HG02943 (cell line): ENCODE measurements at regions not wholly inside any gene's neighbourhood (a gene's known extent, or its start where the extent isn't known, plus 50 kb on each side); places are given as distances from the start of the nearest gene placed in this dataset.

ENCODE experiments used
- ATAC-seq: cut with Tn5 transposase; IDR thresholded peaks from one replicate; pipeline ENCODE4 v1.9.1; 2021; ENCODE audit warnings: mild to moderate bottlenecking, low read depth, moderate library complexity; ENCODE audit not compliant: unreplicated experiment

DNA sequence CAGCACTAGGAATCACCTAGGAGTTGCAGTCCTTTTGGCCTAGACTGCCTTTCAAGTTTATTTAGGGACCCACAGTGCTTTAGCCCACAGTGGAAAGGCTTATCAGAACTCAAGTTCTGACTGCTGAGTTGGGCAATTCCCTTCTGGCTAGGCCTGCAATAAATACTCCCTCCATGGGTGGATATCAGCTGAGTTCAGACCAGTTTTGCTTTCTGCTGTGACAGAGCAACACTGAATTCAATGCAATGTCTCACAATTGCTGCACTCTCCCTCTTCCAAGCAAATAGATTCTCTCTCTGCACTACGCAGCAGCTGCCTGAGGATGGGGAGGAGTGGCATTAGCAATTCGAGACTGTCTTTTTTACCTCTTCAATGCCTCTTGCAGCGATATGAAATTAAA lies 1153.3 kb downstream of the SORCS1 start:
- ATAC-seq: no peak

DNA sequence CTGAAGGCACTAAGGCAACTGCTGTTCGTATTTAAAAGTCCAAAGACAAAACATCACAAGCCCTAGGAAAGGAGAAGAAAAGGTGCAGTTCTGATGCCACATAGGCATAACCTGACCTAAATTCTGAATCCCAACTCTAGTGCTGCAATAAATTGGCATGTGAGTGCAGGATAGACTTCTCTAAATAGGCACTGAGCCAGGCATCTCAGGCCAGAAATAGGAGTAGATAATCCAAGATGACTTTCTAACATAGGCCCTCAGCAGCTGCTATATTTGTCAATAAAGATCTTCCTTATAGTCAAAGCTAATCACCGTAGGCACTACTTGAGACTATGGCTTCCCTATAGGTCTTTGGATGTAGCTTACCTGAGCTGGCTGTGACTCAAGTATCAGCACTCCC lies 1163.8 kb downstream of the SORCS1 start:
- no peak for ATAC-seq

DNA sequence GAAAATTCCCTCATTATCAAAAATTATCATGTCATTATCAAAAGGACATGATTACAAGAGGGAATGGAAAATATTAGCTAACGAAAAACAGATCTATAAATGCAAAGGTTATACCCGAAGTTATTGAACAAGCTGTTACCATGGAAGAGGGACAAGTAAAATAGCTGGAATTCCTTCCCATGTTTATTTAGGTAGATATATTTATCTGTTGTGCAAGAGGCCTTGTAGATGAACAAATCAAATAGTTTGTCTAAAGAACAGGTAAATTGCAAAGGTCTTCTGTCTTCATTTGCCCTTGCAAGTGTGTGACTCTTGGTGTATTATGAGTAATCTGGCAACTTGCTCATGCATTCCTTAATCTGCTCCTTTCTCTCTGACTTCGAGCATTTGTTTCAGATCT lies 1170.9 kb downstream of the SORCS1 start:
- ATAC-seq: no peak

DNA sequence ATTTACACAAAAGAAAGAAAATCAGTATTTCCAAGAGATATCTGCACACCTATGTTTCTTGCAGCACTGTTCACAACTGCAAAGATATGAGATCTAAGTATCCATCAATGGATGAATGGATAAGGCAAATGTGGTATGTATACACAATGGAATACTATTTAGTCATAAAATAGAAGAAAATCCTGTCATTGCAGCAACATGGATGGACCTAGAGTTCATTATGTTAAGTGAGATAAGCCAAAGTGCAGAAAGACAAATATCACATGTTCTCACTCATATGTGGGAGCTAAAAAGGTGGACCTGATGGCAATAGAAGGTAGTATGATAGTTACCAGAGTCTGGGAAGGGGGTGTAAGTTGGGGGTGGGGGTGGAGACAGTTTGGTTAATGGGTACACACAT lies 1171.6 kb downstream of the SORCS1 start:
- ATAC-seq: no peak

DNA sequence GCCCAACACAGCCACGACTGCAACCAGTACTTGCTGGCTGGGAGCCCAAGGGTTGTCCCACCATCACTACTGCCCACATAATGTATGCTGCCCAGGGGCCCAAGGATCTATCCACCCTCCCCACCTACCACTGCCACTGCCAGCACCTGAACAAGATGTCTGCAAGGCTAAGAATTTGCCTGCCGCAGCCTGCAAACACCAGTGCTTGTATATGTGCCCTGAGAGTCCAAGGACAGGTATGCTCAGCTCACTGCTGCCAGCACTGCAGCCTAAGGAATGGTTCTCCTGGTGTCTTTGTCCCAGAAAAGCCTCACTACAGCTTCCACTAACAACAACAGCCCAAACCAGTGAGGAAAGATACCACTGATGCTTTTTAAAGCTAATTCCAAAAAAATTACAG lies 1174.0 kb downstream of the SORCS1 start:
- no peak for ATAC-seq

DNA sequence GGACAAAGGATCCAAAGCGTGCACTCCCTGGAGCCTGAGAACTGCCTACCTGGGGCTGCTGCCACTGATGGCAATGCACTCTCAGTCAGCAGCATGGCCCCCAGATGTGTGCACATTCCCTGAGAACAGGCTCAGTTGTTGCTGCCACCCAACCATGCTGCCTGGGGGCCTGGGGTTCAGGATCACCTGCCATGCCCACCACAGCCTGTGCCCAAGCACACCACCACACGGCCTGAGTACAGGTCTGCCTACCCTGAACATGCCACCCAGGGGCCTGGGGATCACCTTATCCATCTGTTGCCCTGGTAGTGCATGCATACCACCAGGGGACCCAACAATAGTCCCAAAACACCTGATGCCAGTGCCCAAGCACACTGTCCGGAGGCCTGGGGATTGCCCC lies 1174.5 kb downstream of the SORCS1 start:
- no peak for ATAC-seq

DNA sequence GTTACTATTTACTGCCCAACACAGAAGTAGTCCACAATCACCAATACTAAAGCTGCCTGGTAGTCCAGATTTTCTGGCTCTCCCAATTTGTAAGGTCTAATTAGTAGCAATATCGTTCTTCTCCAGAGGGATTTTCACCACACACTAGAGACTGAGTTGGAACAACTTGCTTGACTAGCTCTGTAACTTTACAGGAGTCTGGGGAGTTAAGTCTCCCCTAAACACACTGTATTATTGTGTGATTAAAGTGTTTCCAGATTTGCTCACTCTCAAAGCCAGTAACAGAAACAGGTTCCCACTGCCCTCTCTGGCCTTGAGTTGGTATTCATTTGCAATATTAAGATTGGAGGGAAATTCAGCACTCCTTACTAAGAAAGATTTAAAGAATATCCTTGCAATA lies 1175.7 kb downstream of the SORCS1 start:
- no peak for ATAC-seq

DNA sequence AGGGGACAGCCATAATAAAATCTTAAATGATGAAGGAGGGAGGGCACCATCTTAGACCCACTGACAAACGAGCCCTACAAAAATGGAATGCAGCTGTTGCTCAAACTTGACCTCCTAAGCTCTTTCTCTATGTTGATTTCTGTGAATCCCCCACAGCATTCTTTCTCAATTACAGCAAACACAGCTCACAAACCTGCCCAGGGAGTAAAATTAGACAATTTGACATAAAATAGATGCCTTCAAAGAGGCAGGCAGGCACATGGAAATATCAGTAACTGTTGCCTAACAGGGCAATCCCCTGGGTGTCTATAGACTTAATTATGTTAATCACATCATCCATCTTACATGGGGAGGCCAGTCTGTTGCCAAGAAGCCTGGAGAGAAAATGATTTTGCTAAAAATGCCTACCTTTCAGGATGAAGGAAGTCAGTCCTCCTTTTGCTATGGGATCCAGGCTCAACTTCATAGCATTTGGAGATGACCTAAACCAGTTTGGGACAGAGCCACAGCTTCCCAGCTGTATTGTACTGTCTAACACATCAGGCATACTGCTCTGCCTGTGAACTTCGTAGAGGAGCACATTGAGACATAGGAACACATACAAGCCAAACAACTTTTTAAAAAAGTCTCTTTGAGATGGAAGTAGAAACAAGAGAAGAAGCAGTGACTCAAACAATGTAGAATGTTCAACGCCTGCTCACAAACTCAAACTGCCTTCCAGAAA lies 1177.4 kb downstream of the SORCS1 start:
- ATAC-seq: no peak

DNA sequence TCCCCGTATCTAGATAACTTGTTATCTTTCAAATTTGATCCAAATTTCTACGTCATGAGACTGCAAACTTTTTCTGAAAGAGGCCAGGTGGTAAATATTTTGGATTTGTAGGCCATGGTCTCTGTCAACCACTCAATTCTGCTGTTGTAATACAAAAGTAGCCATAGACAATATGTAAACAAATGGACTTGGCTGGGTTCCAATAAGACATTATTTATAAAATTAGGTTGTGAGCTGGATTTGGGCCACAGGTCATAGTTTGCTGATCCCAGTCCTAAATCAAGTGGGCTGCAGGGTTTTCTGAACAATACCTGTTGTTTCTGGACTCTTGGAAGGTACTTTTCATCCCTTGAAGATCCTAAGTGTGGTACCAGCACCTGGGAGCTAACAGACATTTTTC lies 1178.0 kb downstream of the SORCS1 start:
- no peak for ATAC-seq

DNA sequence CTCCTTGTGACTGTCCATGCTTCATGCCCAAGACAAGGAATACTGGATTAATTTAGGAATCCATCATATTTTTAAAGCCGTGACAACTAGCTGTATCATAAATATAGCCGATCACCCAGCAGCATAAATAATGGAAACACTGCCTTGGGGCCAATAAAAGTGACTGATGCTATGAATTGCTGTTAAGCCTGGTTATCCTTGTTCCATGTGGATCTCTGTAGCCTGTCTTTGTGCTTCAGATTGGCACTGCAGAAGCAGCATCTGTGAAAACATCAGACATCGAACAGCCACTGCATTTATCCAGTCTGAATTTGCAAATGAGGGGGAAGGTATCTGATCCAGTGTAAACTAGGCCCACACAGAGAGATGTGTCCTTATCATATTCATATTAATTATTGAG lies 1181.8 kb downstream of the SORCS1 start:
- ATAC-seq: no peak

DNA sequence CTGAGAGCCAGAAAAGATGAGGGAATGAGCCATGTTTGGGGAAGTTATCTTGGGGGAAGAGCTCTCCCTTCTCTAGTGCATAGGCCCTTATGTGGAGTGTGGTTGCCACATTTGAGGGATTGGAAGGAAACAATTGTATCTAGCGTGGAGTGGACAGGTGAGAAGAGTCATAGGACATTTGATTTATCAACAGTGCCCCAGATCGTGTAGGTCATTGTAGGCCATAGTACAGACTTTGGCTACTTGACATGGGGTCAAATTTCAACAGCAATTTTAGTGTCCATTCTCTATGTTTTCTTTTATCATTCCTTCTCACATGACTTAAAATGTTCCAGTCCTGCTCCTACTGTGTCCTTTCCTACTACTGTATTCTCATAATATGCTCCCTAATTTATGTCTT lies 1182.8 kb downstream of the SORCS1 start:
- no peak for ATAC-seq

DNA sequence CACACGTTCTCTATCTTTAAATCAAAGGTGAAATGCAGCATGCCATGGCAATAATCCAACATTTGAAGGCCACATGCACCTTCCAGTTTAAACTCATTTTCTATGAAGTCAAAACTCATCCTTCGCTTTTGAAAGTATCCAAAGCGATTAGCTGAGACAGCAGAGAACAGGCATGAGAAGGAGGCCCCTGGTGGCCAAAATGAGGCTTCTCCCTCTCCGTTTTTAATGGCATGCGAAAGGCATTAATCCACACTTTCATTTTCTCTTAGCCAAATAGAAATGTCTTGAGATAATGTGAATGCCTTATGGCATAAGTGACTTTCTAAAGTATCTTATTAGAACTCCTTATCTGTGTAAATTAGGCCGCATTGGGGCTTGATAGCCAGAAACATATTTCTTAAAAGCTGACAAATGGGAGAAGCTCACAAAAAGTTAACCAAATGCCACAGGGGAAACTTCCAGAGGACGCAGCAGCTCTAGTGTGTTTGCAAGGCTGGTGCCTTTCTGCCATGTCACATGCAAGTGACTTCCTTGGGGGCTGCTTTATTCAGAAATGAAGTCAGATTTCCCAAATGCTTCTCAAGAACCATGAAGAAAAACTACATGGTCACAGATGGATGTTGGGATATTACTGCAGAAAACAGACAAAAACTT lies 1189.6 kb downstream of the SORCS1 start:
- no peak for ATAC-seq

DNA sequence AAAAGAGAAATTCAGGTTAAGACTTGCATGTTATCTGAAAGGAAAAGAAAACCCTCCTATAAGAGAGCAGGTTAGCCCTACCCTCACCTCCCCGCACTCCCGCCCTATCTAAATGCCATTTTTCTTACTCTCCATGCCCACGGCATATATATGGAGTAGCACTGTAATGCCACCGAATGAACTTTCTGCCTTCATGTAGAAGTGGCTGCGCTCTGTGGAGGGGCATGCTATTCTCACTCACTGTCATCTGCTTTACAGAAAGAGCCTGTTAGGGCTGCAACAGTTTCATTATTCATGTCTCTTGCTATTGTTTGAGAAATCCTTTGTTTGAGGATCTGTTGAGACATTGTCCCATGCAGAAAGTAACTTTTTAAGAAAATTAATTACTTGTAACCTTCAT lies 1190.6 kb downstream of the SORCS1 start:
- no peak for ATAC-seq

DNA sequence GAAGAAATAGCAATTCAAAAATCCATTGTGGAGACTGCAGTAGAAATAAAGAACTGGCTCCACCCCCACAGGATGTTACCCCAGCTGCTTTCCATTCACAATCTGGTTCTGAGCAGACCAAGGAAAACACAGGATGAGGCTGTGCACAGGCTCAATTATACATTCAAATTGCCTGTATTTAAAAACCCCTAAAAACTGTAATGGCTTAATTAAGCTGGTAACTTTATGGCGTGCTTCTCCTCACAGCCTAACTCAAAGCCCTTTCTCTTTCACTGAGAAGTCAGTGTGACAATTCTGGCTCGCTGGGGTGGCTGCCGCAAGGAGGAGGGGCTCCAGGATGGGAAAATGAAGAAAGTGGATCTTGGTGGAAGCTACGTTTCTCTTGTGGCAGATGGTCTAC lies 1191.1 kb downstream of the SORCS1 start:
- ATAC-seq: no peak

DNA sequence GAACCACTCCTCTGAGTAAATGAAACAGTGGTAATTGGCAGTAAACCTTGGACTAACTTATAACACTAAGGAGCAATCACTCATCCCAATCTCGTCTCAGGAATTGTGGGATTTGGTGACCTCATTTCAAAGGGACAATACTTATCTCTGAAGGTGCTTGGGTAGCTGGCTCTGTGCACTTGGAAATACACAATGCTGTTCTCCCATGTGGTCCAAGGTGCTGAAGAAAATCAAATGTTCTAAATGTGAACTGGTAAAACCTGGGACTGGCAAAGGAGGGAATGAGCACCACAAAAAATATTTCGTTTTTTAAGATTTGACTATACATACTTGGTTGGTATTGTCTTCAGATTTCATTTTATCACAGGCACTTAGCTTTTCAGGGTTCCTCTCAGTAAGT lies 1193.0 kb downstream of the SORCS1 start:
- no peak for ATAC-seq

DNA sequence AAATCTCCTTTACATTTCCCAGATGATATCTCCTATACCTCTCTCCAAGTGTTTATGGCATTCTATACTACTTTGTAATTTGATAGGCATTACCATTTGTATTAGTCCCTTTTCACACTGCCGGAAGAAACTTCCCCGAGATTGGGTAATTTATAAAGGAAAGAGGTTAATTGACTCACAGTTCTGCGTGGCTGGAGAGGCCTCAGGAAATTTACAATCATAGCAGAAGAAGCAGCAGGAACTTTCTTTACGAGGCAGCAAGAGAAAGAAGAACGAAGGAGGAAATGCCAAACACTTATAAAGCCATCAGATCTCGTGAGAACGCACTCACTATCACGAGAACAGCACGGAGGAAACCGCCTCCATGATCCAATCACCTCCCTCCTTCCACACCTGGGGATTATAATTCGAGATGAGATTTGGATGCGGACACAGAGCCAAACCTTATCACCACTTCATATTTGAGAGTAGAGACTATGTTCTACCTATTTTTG lies 1194.6 kb downstream of the SORCS1 start:
- no peak for ATAC-seq

DNA sequence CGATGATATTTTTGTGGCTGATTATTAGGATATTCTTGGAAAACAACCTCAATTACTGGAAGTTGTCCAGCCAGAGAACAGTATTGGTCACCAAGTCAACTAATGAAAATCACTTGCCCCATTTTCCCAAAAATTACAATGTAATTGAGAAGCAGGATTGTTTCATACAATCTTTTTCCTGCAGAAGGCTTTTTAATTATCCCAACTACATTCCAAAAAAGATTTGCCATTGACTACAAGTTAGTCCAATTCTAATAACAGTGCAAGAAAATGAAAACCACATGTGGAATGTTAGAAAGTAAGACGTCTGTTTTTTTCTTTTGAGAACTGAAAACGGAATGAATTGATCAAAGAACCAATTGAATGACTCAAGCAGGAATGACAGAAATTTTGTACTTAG lies 1195.8 kb downstream of the SORCS1 start:
- ATAC-seq: no peak

DNA sequence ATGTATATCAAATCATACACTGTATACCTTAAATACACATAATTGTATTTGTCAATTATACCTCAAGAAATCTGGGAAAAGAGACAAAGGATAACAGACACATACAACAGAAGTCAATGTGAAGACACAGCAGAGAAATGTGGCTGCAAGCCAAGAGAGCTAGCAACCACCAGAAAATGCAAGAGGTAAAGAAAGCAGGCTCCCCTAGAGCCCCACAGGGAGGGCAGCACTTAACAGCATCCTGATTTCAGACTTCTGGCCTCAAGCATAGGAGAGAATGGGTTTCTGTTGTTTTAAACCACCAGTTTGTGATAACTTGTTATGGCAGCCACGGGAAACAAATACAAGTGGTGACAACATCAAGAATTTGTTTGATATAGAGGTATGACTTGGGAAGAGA lies 1197.2 kb downstream of the SORCS1 start:
- no peak for ATAC-seq

DNA sequence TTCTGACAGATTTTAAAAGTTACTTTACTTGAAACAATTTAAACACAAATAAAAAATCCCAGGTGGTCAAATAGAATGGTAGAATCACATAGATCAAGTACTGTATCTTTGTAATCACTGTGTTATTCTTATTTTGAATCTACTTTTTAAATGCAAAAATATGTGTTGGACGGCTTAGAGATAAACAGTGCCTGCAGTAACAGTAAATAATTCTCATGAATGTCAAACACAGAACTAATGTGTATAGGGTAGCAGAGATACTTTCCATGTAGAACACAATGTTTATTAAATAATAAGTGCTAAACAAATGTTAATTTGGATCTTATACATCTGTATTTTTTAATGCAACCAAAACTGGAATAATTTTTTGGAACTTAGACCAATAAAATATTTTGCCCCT lies 1199.4 kb downstream of the SORCS1 start:
- ATAC-seq: no peak

DNA sequence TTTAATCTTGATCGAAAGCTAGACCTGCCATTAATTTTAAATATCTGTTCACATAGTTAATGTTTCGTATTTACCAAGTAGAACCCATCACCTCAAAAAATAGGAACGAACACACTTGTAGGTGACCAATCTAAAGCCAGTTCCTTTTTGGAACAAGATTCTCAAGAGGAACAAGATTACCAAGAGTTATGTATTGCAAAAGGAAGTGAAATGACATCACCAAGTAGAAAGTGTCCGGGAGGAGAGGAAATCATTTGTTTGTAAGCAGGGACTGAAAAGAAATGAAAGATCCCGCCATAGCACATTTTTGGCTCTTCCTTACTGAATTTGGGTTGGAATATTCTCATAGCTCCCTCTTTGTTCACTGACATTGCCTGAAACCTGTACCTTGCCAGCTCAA lies 1200.5 kb downstream of the SORCS1 start:
- ATAC-seq: no peak

DNA sequence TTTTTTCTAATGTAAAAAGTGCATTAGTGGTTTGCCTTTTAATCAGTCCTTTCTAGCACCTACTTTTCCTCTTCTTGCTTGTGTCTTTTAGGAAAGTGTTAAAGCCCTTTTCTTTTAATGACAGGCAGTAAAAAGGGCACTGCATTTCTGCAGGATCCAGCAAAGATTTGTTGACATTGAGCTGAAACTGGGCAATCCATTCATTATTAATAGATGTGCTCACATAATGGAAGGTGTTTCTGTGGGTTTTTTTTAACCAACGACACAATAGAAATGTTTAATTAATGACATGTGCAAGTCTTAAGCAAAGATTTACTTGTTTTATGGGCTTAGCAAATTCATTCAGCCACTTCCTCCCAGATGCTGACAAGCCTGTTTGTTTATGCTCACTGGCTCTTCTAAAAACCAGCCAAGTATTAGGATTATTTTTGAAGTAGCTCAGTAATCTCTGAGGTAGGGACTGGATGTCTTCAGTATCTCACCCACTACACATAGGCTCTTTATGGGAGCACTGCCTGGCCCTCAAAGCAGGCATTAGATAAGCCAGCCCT lies 1201.1 kb downstream of the SORCS1 start:
- no peak for ATAC-seq

DNA sequence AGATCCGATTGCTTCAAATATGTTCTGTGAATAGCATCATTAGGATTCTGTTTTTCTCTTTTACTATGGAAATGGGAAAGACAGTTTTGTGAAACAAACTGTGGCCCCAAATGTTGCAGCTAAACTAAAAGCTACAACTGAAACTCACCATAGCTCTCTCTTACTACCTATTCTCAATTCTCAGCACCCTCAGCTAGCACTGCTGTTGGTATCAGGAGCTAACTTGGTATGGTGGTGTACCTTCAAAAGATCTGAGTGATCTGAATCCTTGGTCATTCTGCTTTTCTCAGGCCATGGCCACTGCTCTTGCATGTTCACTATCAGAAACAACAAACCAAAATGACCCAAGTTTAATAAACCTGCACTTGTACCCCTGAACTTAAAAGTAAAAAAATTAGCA lies 1208.0 kb downstream of the SORCS1 start:
- ATAC-seq: no peak
